ENCODE measurements at regions not wholly inside any gene's neighbourhood (a gene's known extent, or its start where the extent isn't known, plus 50 kb on each side); places are given as distances from the start of the nearest gene placed in this dataset.

DNA sequence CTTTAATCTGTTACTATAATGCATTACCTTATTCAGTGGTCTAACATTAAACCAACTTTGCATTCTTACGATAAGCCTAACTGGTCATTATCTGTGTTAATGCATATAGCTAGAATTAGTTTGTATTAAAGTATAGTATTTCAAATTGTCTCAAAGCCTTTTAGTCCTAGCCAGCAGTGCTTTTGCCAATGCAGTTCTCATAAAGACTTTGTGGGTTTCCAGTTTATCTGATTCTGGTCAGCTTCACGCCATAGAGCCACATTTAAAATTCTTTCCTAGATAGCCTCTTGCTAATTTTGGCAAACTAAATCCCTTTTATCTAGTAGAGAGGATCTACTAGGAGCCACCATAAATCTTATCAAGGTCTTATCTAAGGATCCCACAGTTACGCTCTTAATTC, 78.9 kb upstream of the VASH1 start:
- TF ChIP-seq, protein P1, sequence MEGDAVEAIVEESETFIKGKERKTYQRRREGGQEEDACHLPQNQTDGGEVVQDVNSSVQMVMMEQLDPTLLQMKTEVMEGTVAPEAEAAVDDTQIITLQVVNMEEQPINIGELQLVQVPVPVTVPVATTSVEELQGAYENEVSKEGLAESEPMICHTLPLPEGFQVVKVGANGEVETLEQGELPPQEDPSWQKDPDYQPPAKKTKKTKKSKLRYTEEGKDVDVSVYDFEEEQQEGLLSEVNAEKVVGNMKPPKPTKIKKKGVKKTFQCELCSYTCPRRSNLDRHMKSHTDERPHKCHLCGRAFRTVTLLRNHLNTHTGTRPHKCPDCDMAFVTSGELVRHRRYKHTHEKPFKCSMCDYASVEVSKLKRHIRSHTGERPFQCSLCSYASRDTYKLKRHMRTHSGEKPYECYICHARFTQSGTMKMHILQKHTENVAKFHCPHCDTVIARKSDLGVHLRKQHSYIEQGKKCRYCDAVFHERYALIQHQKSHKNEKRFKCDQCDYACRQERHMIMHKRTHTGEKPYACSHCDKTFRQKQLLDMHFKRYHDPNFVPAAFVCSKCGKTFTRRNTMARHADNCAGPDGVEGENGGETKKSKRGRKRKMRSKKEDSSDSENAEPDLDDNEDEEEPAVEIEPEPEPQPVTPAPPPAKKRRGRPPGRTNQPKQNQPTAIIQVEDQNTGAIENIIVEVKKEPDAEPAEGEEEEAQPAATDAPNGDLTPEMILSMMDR (IDR thresholded peaks at IDR 0.05) = no peak
- TF ChIP-seq POLR2A (IDR thresholded peaks at IDR 0.05) = no peak

Data from ovary (tissue), 3 donors.